ENCODE measurements at regions not wholly inside any gene's neighbourhood (a gene's known extent, or its start where the extent isn't known, plus 50 kb on each side); places are given as distances from the start of the nearest gene placed in this dataset.

- H3K4me3 ChIP-seq (replicated peaks in 1 of 3; ENCODE audit: low read depth in 2 of 3, low read length in 3 of 3): no peak overlapping the region
- peaks cover 0 to 2% (median 0%) of the 10 kb centered on the region in 3 donors for H3K27me3 Mint-ChIP-seq (ENCODE audit: low read depth in 3 of 3)
- no peak for DNase-seq
- no CpG with 5 or more reads among the region's 1 CpG for WGBS (ENCODE audit: insufficient coverage)
- H3K4me1 ChIP-seq (ENCODE audit: control insufficient read depth in 1 of 2, insufficient read depth in 2 of 2, low read length in 2 of 2): no peaks in the 10 kb centered on the region
- intact Hi-C loops (cut with micrococcal nuclease): no loop called here
- H3K36me3 Mint-ChIP-seq: no peaks in the 10 kb centered on the region
- no peak overlapping the region for H3K4me3 Mint-ChIP-seq
- no peaks in the 10 kb centered on the region for H4K20me1 ChIP-seq (ENCODE audit: insufficient read depth, low read length)
- no peaks in the 10 kb centered on the region for H3K36me3 ChIP-seq (replicated peaks in 1 of 2; ENCODE audit: control insufficient read depth in 1 of 2, insufficient read depth in 2 of 2, low read length in 2 of 2)
- H3K4me2 ChIP-seq (replicated peaks; ENCODE audit: extremely low read depth, low read length, poor library complexity, severe bottlenecking): no peak overlapping the region
- no peak overlapping the region for H2AFZ ChIP-seq (ENCODE audit: insufficient read depth, low read depth, low read length, poor library complexity, severe bottlenecking)
- peaks cover 0 to 3% of the 10 kb centered on the region in 2 donors for H3K9me3 ChIP-seq (replicated peaks in 1 of 2; ENCODE audit: control insufficient read depth in 1 of 2, insufficient read depth in 1 of 2, low read length in 2 of 2)
- no peaks in the 10 kb centered on the region for H3K27me3 ChIP-seq (ENCODE audit: control insufficient read depth in 2 of 2, insufficient read depth in 2 of 2, low read length in 2 of 2)
- no peaks in the 10 kb centered on the region for H3K79me2 ChIP-seq (ENCODE audit: insufficient read depth, low read length)
- H3K4me1 Mint-ChIP-seq: no peaks in the 10 kb centered on the region
- no peak overlapping the region for H3K9ac ChIP-seq (ENCODE audit: insufficient read depth, low read length, poor library complexity, severe bottlenecking)
- no peak overlapping the region for H3K27ac Mint-ChIP-seq
- H3K27ac ChIP-seq (ENCODE audit: low read depth in 1 of 2, low read length in 2 of 2): no peak overlapping the region
- no peak for TF ChIP-seq CTCF (IDR thresholded peaks at IDR 0.05)
- peaks cover 0 to 8% (median 4%) of the 10 kb centered on the region in 7 donors for H3K9me3 Mint-ChIP-seq
Observed at GRCh38 chr11:106379712-106380111, 302.2 kb downstream of the AASDHPPT start.

GRCh38 chr11:106381895-106382294, 304.4 kb downstream of the AASDHPPT start:
- peaks cover 0 to 2% (median 0%) of the 10 kb centered on the region in 3 donors for H3K27me3 Mint-ChIP-seq (ENCODE audit: low read depth in 3 of 3)
- H2AFZ ChIP-seq (ENCODE audit: insufficient read depth, low read depth, low read length, poor library complexity, severe bottlenecking): no peak overlapping the region
- H3K4me3 ChIP-seq (replicated peaks in 1 of 3; ENCODE audit: low read depth in 2 of 3, low read length in 3 of 3): no peak overlapping the region
- no peak overlapping the region for H3K27ac ChIP-seq (ENCODE audit: low read depth in 1 of 2, low read length in 2 of 2)
- H3K4me3 Mint-ChIP-seq: no peak overlapping the region
- H3K9me3 ChIP-seq (replicated peaks in 1 of 2; ENCODE audit: control insufficient read depth in 1 of 2, insufficient read depth in 1 of 2, low read length in 2 of 2): no peaks in the 10 kb centered on the region
- WGBS (ENCODE audit: insufficient coverage): 79% methylated on average over 2 of the region's 3 CpGs
- H3K9me3 Mint-ChIP-seq: peaks cover 1 to 8% (median 4%) of the 10 kb centered on the region in 7 donors
- H3K27ac Mint-ChIP-seq: no peak overlapping the region
- no peak for DNase-seq
- H3K79me2 ChIP-seq (ENCODE audit: insufficient read depth, low read length): no peaks in the 10 kb centered on the region
- no peak for TF ChIP-seq CTCF (IDR thresholded peaks at IDR 0.05)
- H3K9ac ChIP-seq (ENCODE audit: insufficient read depth, low read length, poor library complexity, severe bottlenecking): no peak overlapping the region
- intact Hi-C loops (cut with micrococcal nuclease): no loop called here
- no peaks in the 10 kb centered on the region for H3K4me1 Mint-ChIP-seq
- H3K27me3 ChIP-seq (ENCODE audit: control insufficient read depth in 2 of 2, insufficient read depth in 2 of 2, low read length in 2 of 2): no peaks in the 10 kb centered on the region
- H3K4me1 ChIP-seq (ENCODE audit: control insufficient read depth in 1 of 2, insufficient read depth in 2 of 2, low read length in 2 of 2): no peaks in the 10 kb centered on the region
- H4K20me1 ChIP-seq (ENCODE audit: insufficient read depth, low read length): no peaks in the 10 kb centered on the region
- no peaks in the 10 kb centered on the region for H3K36me3 Mint-ChIP-seq
- no peaks in the 10 kb centered on the region for H3K36me3 ChIP-seq (replicated peaks in 1 of 2; ENCODE audit: control insufficient read depth in 1 of 2, insufficient read depth in 2 of 2, low read length in 2 of 2)
- H3K4me2 ChIP-seq (replicated peaks; ENCODE audit: extremely low read depth, low read length, poor library complexity, severe bottlenecking): no peak overlapping the region
